Left cardiac atrium (tissue), 4 donors: ENCODE measurements at regions not wholly inside any gene's neighbourhood (a gene's known extent, or its start where the extent isn't known, plus 50 kb on each side); places are given as distances from the start of the nearest gene placed in this dataset.

Source experiments
- ATAC-seq, 2 donors: fragments of 200-7000 bp; cut with Tn5 transposase; one replicate each; pipeline ENCODE4 v1.9.1; 2020; ENCODE audit warnings: mild to moderate bottlenecking in 2 of 2, moderate library complexity in 2 of 2
- DNase-seq: peaks from one replicate; pipeline ENCODE4 v3.0.0-alpha.2; 2020
- intact Hi-C, 2 donors: fragments of 100-400 bp; cut with DNase I; formaldehyde crosslinking; loops; one replicate each; pipeline versions ENCODE4 v1.14.1 to v1.15.1; 2022 to 2023
- donor health status: DM: no; HTN: yes; CAD: no.
- donor health status: DM: no; HTN: yes; CAD: no; lungs with severe emphysema.
- donor health status: DM: yes; HTN: yes; CAD: no.
- donor health status: Dilated cardiomyopathy.

DNA sequence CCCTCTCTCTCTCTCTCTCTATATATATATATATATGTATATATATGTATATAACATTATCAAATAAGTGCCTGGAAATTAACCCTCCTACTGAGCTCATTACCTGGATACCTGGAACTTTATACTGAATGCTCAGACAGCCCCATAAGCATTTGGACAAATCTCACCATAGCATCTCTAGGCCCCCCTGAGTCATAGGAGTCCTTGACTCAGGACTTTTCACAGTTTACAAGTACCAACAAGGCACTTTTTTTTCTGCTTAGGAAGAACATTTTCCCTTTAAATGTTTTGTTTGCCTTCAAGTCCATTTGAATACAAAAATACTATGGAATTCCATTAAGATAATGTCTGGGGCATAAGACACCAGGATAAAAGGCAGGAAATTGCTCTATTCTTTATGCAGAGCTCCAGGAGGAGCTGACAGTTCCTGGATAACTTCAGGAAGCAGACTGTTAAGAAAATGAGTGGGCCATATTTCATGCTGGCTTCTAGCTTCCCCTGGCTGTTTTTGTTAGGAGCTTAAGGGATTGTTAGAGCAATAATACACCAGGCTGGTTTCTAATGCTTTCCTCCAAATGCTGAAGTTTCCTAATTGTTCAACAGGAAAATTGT is 171.7 kb upstream of the ASIC2 start:
- DNase-seq, result no peak
- ATAC-seq, result no peak
- intact Hi-C loops, result no loop called here

- DNase-seq, result no peak
- intact Hi-C loops, result no loop called here
- ATAC-seq, result peak in 1 of 2 donors; percentile 34
Measured at GRCh38 chr17:33469421-33469820, 176.3 kb upstream of the ASIC2 start.

DNA sequence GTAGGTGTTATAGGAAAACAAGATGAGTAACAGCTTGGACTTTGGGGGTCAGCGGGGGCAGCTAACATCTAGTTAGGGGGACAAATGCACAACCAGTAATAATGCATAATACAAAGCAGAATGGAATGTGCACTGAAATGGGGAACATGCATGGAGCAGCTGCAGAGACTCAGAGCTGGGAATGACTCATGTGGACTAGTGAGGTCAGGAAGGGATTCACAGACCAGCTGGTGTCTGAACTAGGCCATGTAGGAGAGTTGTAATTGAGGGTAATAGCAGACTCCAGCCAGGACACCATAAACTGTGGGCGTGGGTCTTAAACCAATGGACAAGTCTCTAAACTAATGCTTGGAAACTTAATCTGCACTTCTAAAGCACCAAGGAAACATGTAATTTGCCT is 176.8 kb upstream of the ASIC2 start:
- intact Hi-C loops, result no loop called here
- DNase-seq (no peak), ATAC-seq (peak in 1 of 2 donors; percentile 99)

DNA sequence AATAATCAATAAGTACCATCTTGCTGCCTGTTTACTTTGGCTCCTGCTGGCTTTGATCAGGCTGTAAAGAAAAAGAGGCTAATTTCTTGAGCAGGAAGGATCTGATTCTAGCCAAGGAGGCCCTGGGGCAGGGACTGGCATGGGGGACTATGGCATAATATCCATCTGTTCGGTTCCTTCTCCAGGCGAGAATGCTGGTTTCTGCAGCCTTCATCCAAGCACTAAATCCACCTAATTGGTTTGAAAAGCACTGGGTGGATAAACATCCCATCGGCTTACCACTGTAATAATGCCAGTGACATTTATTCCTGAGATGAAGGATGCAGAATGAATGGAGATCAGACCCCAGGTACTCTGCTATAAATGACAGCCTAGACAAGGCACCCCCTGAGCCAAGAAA is 180.0 kb upstream of the ASIC2 start:
- ATAC-seq, result no peak
- intact Hi-C loops, result no loop called here
- no peak for DNase-seq

DNA sequence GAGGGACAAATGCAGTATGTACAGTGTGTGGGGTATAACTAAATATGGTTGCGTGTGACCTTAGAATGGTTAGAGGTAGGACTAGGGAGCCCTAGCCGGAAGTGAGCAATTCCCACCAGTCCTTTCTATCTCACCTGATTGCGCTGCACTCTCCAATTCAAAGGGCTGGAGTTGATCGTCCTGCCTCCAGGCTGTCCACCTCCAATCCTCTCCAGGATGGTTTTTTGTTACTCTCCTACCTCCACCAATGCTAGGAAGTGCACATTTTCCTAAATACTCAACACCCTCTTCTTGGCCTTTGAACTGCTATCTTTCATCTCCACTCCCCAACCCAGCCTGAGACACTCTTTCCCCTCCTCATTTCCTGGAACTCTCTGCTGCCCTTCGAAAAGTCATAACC is 181.7 kb upstream of the ASIC2 start:
- intact Hi-C loops, result no loop called here
- DNase-seq, result no peak
- no peak for ATAC-seq

GRCh38 chr17:33475594-33475993 is 182.5 kb upstream of the ASIC2 start:
- ATAC-seq (no peak), DNase-seq (no peak)
- intact Hi-C loops, result no loop called here

- DNase-seq (no peak), ATAC-seq (no peak)
- intact Hi-C loops, result no loop called here
Measured at GRCh38 chr17:33481652-33482051, 188.6 kb upstream of the ASIC2 start.

DNA sequence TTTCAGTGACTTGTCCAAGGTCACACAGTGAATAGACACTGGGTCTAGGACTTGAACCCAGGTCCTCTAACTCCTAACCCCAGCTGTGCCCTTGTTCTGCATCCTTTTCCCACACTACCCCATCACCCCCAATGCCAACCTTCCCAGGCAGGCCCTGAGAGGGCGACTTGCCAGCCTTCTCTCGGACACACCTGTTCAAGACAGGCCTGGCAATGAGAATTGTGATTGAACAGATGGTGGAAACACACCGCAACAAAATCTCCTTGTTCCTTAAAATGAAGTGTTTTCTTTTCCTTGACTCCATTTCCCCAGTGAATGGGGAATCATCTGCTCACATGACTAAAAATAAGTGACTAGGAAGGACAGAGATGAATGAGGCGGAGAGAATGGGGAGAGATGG is 189.5 kb upstream of the ASIC2 start:
- DNase-seq (no peak), ATAC-seq (no peak)
- intact Hi-C loops, result no loop called here

DNA sequence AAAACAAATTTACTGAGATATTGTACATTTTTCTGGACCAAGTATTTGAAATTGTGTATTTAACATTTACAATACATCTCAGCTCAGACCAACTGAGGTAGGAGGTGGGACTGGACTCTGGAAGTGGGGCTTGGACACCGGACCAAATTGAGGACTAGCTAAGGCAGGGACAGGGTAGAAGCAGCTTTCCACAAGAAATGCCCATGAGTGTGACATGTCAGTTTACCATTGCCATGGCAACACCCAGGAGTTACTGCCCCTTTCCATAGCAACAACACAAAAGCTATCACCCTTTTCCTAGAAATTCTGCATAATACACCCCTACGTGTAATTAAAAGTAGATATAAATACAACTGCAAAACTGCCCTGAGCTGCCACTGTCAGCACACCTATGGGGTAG is 191.5 kb upstream of the ASIC2 start:
- intact Hi-C loops, result no loop called here
- ATAC-seq, result no peak
- DNase-seq, result no peak

DNA sequence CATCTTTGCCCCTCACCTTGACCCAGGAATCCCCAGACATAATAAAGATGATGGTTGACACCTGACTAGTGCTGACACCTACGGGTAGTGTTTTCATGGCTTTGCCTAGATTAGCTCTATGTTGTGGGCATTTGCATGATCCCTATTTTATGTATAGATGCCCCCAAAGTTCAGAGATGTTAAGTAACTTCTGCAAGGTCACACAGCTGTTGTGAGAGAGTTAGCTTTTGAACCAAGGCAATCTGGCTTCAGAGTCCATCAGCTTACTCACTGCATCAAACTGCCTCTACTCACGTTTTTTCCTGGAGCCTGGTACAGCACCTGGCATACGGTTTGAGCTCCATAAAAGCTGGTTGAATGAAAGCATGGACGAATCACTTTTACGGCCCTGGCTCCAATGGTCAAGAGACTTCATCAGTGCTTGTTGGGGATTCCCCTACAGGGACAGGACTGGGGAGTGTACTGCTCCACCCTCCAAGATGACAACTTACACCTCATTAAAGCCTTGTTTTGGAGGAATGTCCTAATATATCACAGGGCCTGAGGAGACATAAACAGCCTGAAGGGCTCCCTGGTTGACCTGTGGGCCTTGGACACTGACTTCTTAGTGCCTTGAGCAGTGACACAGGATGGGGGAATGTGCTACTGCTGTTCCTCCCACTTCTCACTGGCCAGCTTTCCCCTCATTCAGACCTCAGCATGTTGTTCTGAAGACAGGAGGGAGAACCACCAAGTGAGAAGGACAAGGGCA is 193.2 kb upstream of the ASIC2 start:
- intact Hi-C loops, result no loop called here
- no peak for DNase-seq
- no peak for ATAC-seq

DNA sequence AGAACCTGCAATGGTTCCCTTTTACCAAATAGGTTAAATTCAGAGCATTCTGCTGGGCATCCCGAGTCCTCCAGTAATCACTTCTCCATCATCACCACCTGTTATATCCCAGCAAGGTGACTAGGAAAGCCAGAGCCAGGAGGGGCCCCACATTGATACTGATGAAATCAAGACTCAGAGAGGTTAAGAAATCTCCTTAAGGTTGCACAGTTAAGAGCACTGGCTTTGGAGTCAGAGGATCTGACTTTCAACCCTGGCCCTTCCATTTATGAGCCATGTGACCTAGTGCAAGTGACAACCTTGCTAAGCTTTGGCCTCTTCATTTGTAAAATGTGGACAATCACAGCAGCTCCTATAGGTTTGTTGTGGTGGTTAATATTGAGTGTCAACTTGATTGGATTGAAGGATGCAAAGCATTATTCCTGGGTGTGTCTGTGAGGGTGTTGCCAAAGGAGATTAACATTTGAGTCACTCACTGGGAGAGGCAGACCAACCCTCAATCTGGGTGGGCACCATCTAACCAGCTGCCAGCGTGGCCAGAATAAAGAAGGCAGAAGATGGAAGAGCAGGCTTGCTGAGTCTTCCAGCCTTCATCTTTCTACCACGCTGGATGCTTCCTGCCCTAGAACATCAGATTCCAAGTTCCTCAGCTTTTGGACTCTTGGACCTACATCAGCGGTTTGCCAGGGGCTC is 194.2 kb upstream of the ASIC2 start:
- ATAC-seq, result no peak
- intact Hi-C loops, result no loop called here
- DNase-seq, result no peak

DNA sequence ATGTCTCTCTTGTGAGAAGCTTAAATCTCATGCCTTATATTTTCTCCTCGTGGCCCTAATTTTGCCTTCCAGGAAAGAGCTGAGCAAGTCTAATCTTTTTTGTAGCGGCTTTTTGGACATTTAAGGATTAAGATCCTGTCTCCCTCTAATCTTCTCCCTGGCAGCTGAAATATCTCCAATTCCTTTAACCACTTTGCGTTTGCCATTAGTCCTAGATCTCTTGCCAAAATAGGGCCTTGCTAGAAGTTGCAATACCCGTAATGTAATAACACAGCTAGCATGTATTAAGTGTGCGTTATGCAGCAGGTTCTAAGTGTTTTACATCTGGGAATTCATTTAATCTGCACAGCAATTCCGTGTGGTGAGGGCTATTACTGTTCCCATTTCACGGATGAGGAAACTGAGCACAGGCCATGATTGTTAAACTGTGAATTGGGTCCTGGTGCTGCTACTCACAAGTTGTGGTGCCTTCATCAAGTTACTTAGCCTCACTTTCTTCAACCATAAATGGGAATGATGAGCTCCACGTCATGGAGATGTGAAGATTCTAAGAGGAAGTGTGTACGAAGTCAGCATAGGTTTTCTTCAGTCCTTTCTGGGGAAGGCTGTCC is 198.9 kb upstream of the ASIC2 start:
- intact Hi-C loops, result no loop called here
- ATAC-seq (no peak), DNase-seq (no peak)

GRCh38 chr17:33492731-33493265 is 199.7 kb upstream of the ASIC2 start:
- intact Hi-C loops, result no loop called here
- ATAC-seq (no peak), DNase-seq (no peak)

DNA sequence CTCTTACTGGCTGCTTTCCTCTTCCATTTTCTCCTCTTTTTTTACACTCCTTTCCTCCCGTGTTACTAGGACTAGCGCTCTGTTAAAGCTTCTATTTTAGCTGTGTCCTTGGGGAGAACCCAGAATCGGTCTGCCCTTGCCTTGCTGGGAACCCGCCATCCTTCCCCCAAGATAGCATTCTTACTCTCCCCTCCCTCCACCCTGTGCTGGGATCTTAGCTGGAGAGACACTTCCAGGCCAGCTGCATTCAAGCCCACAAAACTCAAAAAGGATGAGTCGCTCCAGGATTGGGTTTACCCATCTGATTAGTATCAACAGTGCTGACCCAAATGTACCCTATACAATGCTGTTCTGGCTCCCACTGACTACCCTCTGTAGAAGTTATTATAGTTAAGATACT is 200.5 kb upstream of the ASIC2 start:
- DNase-seq, result no peak
- ATAC-seq, result peak in 1 of 2 donors; percentile 14
- intact Hi-C loops, result no loop called here

DNA sequence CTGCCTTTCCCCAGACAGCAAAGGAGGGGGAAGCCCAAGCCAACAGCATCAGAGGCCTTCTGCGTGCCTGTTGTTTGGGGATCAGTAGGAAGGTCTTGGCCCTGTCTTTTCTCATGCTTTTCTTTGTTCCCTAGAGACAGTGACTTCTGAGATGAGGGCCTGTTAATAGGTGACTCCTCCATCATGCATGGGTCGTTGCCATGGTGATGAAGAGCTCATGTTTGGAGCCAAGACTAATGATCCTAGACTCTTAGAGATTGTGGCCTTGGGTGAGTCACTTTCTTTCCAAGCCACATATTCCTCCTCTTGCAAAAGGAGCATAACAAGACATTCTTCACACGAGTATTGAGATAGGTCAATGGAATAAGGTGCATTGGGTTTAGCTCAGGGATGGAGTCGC is 201.1 kb upstream of the ASIC2 start:
- no peak for DNase-seq
- no peak for ATAC-seq
- intact Hi-C loops, result no loop called here

- DNase-seq, result no peak
- intact Hi-C loops, result no loop called here
- ATAC-seq, result no peak
Measured at GRCh38 chr17:33497623-33498022, 204.5 kb upstream of the ASIC2 start.

DNA sequence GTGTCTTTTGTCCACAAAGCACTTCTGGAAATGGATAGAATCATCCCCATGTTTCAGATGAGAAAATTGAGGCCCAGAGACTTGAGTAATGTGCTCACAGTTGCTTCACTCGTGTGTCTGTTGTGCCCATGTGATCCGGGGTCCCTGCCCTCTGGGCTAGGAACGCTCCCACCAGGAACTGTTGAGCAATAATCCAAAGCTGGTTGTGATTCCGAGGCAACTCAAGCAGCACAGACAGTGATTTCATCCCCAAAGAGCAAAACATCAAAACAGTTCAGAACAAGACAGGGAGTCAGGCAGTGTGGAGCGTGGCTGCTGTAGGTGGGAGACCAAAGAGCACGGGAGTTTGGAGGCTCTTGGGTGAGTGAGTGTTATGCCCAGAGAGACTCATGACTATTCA is 205.0 kb upstream of the ASIC2 start:
- intact Hi-C loops, result no loop called here
- ATAC-seq (no peak), DNase-seq (no peak)

DNA sequence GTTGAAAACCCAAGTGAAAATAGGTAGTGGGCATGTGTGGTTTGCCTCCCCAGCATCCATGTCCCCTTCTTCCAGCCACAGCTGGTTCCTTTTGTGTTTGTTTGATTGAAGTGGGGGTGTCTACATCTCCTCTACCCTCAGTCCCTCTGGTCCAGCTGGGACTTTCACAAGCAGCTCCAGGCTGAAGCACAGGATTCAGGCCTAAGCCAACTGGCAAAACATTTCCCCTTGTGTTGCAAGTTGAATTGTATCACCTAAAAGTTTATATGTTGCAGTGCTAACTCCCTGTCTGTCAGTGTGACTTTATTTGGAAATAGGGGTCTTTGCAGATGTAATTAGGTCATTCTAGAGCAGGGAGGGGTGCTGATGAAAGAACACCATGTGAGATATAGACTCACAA is 205.9 kb upstream of the ASIC2 start:
- no peak for DNase-seq

GRCh38 chr17:33500151-33500550 is 207.1 kb upstream of the ASIC2 start:
- DNase-seq, result peak; percentile 27
- intact Hi-C loops, result no loop called here
- ATAC-seq, result peak; percentile 57 to 73

More for the DNA sequence above, 205.9 kb upstream of the ASIC2 start:
- no peak for ATAC-seq
- intact Hi-C loops, result no loop called here

DNA sequence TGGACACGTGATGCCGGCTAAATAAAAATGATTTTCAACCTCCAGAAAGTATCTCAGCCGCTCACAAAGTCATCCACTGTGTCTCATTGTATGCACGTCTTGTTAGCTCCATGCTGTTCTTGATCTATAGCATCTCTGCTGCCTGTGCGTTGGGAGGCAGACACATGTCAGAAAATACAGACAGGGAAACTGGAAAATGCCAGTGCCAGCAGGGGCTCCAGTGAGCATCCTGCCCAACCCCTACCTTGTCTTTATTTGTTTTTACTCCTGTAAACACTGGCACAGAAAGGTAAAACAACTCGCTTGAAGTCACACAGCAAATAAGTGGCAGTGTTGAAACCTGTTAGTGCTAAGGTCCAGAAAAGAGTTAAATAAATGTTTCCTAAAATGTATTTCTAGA is 208.1 kb upstream of the ASIC2 start:
- no peak for ATAC-seq
- no peak for DNase-seq
- intact Hi-C loops, result no loop called here
